ENCODE measurements at regions not wholly inside any gene's neighbourhood (a gene's known extent, or its start where the extent isn't known, plus 50 kb on each side); places are given as distances from the start of the nearest gene placed in this dataset.

DNA sequence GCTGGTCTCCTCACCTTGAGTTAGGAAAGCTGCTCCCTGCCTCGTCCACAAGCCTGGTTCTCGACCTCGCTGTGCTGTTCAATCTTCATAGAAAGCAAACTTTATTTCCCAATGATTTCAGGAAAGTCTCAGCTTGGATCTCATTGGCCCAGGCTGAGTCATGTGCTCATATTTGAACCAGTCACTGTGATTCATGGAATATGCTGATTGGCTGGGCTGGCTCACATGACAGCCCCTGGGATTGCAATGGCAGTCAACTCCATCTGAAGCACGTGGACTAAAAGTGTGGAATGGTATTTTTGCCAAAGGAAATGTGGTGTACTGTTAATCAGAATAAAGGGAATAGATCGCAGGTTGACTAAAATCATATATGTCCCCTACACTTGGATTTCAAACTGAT, 396.6 kb downstream of the AACS start (continued):
- TF ChIP-seq, protein P1, sequence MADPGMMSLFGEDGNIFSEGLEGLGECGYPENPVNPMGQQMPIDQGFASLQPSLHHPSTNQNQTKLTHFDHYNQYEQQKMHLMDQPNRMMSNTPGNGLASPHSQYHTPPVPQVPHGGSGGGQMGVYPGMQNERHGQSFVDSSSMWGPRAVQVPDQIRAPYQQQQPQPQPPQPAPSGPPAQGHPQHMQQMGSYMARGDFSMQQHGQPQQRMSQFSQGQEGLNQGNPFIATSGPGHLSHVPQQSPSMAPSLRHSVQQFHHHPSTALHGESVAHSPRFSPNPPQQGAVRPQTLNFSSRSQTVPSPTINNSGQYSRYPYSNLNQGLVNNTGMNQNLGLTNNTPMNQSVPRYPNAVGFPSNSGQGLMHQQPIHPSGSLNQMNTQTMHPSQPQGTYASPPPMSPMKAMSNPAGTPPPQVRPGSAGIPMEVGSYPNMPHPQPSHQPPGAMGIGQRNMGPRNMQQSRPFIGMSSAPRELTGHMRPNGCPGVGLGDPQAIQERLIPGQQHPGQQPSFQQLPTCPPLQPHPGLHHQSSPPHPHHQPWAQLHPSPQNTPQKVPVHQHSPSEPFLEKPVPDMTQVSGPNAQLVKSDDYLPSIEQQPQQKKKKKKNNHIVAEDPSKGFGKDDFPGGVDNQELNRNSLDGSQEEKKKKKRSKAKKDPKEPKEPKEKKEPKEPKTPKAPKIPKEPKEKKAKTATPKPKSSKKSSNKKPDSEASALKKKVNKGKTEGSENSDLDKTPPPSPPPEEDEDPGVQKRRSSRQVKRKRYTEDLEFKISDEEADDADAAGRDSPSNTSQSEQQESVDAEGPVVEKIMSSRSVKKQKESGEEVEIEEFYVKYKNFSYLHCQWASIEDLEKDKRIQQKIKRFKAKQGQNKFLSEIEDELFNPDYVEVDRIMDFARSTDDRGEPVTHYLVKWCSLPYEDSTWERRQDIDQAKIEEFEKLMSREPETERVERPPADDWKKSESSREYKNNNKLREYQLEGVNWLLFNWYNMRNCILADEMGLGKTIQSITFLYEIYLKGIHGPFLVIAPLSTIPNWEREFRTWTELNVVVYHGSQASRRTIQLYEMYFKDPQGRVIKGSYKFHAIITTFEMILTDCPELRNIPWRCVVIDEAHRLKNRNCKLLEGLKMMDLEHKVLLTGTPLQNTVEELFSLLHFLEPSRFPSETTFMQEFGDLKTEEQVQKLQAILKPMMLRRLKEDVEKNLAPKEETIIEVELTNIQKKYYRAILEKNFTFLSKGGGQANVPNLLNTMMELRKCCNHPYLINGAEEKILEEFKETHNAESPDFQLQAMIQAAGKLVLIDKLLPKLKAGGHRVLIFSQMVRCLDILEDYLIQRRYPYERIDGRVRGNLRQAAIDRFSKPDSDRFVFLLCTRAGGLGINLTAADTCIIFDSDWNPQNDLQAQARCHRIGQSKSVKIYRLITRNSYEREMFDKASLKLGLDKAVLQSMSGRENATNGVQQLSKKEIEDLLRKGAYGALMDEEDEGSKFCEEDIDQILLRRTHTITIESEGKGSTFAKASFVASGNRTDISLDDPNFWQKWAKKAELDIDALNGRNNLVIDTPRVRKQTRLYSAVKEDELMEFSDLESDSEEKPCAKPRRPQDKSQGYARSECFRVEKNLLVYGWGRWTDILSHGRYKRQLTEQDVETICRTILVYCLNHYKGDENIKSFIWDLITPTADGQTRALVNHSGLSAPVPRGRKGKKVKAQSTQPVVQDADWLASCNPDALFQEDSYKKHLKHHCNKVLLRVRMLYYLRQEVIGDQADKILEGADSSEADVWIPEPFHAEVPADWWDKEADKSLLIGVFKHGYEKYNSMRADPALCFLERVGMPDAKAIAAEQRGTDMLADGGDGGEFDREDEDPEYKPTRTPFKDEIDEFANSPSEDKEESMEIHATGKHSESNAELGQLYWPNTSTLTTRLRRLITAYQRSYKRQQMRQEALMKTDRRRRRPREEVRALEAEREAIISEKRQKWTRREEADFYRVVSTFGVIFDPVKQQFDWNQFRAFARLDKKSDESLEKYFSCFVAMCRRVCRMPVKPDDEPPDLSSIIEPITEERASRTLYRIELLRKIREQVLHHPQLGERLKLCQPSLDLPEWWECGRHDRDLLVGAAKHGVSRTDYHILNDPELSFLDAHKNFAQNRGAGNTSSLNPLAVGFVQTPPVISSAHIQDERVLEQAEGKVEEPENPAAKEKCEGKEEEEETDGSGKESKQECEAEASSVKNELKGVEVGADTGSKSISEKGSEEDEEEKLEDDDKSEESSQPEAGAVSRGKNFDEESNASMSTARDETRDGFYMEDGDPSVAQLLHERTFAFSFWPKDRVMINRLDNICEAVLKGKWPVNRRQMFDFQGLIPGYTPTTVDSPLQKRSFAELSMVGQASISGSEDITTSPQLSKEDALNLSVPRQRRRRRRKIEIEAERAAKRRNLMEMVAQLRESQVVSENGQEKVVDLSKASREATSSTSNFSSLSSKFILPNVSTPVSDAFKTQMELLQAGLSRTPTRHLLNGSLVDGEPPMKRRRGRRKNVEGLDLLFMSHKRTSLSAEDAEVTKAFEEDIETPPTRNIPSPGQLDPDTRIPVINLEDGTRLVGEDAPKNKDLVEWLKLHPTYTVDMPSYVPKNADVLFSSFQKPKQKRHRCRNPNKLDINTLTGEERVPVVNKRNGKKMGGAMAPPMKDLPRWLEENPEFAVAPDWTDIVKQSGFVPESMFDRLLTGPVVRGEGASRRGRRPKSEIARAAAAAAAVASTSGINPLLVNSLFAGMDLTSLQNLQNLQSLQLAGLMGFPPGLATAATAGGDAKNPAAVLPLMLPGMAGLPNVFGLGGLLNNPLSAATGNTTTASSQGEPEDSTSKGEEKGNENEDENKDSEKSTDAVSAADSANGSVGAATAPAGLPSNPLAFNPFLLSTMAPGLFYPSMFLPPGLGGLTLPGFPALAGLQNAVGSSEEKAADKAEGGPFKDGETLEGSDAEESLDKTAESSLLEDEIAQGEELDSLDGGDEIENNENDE (IDR thresholded peaks at IDR 0.05; ENCODE audit: insufficient replicate concordance, low read length) = no peak
- no peak for TF ChIP-seq SUZ12 (IDR thresholded peaks at IDR 0.05; ENCODE audit: low read length)
- TF ChIP-seq RAD21 (IDR thresholded peaks at IDR 0.05 in 1 of 2, conservative IDR thresholded peaks at IDR 0.05 in 1 of 2; ENCODE audit: low read depth in 2 of 2, low read length in 2 of 2) = no peak
- no peak for TF ChIP-seq CTBP2 (IDR thresholded peaks at IDR 0.05; ENCODE audit: borderline replicate concordance, insufficient read depth, insufficient read length, low read length)
- TF ChIP-seq GTF2F1 (IDR thresholded peaks at IDR 0.05; ENCODE audit: borderline replicate concordance, low read depth, low read length) = no peak
- TF ChIP-seq SIN3A (conservative IDR thresholded peaks at IDR 0.05 in 1 of 2, IDR thresholded peaks at IDR 0.05 in 1 of 2; ENCODE audit: low read depth in 1 of 2, low read length in 2 of 2) = no peak
- TF ChIP-seq ASH2L (IDR thresholded peaks at IDR 0.05; ENCODE audit: low read length) = no peak
- TF ChIP-seq CHD2 (IDR thresholded peaks at IDR 0.05; ENCODE audit: low read length) = no peak
- TF ChIP-seq, protein P2, sequence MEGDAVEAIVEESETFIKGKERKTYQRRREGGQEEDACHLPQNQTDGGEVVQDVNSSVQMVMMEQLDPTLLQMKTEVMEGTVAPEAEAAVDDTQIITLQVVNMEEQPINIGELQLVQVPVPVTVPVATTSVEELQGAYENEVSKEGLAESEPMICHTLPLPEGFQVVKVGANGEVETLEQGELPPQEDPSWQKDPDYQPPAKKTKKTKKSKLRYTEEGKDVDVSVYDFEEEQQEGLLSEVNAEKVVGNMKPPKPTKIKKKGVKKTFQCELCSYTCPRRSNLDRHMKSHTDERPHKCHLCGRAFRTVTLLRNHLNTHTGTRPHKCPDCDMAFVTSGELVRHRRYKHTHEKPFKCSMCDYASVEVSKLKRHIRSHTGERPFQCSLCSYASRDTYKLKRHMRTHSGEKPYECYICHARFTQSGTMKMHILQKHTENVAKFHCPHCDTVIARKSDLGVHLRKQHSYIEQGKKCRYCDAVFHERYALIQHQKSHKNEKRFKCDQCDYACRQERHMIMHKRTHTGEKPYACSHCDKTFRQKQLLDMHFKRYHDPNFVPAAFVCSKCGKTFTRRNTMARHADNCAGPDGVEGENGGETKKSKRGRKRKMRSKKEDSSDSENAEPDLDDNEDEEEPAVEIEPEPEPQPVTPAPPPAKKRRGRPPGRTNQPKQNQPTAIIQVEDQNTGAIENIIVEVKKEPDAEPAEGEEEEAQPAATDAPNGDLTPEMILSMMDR (IDR thresholded peaks at IDR 0.05; ENCODE audit: control extremely low read depth in 1 of 3, insufficient read depth in 1 of 3, low read depth in 1 of 3, low read length in 3 of 3) = no peak
